ENCODE measurements at regions not wholly inside any gene's neighbourhood (a gene's known extent, or its start where the extent isn't known, plus 50 kb on each side); places are given as distances from the start of the nearest gene placed in this dataset.
"Not testable (repeated sequence)": the region's sequence is repeated elsewhere in the genome, so short reads cannot be mapped to it uniquely, and the experiment has no call there.

DNA sequence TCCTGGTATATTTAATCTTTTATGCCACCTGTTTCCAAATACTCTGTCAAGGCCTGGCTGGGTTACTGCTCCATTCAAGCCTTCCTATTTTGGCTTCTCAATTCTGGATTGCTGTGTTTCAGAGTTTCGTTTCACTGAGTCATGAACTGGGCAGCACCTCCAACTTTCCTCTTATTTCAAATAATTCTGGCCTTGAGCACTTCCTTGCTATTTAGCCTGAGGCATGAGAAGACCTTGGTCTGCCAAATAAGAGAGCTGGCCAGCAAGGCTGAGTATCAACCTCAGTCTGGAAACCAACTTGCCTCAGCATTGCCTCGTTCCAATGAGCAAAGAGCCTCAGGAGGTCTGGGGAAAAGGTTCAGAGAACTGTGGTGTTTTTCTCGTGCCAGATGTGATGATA lies 66.6 kb downstream of the TNFAIP3 start:
- DNase-seq (ENCODE audit: low read depth): no peak

GRCh38 chr6:137936798-137937197 lies 69.7 kb downstream of the TNFAIP3 start:
- no peak for DNase-seq (ENCODE audit: low read depth)

- DNase-seq (ENCODE audit: low read depth): no peak
Measured at GRCh38 chr6:137937834-137938233, 70.8 kb downstream of the TNFAIP3 start.

GRCh38 chr6:137938770-137939379 lies 71.8 kb downstream of the TNFAIP3 start:
- no peak for DNase-seq (ENCODE audit: low read depth)

- no peak for DNase-seq (ENCODE audit: low read depth)
Measured at GRCh38 chr6:137941995-137942394, 74.9 kb downstream of the TNFAIP3 start.

- DNase-seq (ENCODE audit: low read depth): no peak
Measured at GRCh38 chr6:137942736-137943135, 75.7 kb downstream of the TNFAIP3 start.

- not testable (repeated sequence) for DNase-seq (ENCODE audit: low read depth)
Measured at GRCh38 chr6:137944381-137944780, 77.3 kb downstream of the TNFAIP3 start.

GRCh38 chr6:137944793-137945498 lies 77.9 kb downstream of the TNFAIP3 start:
- DNase-seq (ENCODE audit: low read depth): no peak

DNA sequence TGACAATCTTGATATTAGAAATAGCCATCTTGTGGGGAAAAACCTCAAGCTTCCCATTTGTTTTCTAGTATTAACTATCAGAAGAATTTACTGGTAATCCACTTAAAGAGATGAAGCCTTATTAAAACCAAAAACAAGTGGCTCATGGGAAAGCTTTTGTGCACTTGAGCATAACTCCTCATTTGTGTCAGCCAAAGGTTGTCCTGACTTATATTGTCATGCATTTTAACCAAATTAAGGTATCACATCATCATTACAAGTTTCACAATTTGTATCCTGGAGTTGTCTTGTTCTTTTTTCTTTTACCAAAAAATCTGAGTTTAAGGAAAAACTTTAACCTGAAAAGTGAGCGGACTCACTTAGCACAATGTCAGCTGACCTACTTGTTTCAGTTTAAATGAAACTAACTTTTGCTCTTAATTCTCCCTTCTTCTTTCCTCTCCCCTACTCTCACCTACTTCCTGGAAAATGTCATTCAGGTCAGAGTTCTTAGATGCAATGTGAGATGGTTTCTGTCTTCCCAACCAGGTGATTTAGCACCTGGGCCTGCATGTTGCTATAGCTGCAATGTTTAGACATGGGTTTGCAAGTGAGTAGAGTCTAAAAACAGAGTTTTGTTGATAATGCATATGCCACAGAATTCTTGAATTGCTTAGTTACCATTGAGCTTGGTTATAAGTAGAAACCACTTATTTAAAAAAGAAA lies 82.8 kb downstream of the TNFAIP3 start:
- no peak for DNase-seq (ENCODE audit: low read depth)

GRCh38 chr6:137950581-137950980 lies 83.5 kb downstream of the TNFAIP3 start:
- DNase-seq (ENCODE audit: low read depth): no peak

DNA sequence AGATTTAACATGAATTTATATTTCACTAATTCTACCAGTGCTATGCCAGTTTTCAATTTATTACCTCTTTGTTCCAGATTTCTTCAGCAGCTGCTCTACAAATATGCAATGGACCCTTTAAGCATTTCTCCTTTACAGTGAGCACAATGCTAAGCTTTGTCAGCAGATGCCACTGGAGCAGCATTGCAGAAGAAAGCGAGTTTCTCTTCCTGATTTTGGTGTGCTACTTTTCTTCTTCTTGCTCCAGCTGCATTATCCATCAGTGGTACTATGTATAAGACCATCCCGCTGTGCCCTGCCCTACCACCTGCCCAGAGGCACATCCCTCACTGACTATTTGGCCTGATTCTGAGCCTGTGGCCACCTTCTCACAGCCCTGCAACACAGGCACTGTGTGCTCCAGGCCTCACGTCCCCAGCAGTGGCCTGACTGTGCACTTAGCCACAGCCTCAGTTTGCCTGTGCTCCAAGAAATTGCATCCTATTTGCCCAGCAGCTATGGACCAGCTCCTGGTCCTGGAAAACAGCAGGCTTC lies 84.1 kb downstream of the TNFAIP3 start:
- DNase-seq (ENCODE audit: low read depth): no peak

DNA sequence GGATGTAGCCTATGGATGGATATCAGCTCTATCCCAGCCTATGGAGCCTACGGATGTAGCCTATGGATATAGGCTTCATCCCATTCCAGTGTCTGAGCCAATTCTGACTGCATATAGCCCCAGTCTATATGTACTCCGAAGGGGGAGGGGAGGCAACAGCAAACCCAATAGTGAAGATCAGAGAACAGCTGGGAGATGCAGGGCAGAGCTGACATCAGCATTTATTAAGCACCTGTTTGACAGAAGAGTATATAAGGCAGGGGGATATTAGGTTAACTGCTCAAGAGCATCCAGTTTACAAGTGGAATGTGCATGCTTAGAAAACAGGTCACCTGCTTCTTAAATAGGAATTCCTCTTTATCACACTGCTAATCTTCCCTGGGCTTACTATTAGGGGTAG lies 85.2 kb downstream of the TNFAIP3 start:
- no peak for DNase-seq (ENCODE audit: low read depth)

DNA sequence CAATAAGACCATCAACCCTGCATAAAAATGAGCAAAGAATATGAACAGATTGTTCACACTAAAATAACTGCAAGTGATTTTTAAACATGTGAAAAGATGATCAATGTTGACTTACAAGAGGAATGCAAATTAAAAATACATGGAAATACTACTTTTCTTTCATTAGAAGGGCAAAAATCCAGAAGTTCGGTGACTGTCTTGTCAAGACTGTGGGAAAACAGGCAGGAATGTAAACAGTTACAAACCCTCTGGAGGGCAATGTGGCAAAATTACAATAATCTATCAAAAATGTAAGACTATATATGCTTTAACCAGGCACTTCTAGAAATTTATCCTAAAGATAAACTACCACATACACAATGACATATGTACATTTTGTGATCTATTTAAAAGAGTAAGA lies 86.7 kb downstream of the TNFAIP3 start:
- no peak for DNase-seq (ENCODE audit: low read depth)

- DNase-seq (ENCODE audit: low read depth): no peak
Measured at GRCh38 chr6:137954253-137954652, 87.2 kb downstream of the TNFAIP3 start.

DNA sequence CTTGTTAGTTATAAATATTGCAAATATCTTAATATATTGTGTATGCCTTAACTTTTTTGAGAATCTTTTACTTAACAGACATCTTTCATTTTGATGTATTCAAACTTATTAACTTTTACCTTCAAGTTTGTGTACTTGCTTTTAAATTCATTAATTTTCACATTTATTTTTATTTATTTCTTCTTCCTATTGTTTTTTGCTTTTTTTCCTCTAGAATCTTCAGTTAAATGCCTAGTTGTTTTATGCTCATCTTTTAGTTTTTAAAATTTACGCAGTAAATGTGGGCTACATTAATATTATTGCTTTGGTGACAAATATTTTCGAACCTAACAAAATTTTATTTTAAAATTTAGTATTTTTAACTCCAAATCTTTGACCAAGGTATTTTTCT lies 89.0 kb downstream of the TNFAIP3 start:
- DNase-seq (ENCODE audit: low read depth): no peak

- DNase-seq (ENCODE audit: low read depth): no peak
Measured at GRCh38 chr6:137957471-137957870, 90.4 kb downstream of the TNFAIP3 start.

DNA sequence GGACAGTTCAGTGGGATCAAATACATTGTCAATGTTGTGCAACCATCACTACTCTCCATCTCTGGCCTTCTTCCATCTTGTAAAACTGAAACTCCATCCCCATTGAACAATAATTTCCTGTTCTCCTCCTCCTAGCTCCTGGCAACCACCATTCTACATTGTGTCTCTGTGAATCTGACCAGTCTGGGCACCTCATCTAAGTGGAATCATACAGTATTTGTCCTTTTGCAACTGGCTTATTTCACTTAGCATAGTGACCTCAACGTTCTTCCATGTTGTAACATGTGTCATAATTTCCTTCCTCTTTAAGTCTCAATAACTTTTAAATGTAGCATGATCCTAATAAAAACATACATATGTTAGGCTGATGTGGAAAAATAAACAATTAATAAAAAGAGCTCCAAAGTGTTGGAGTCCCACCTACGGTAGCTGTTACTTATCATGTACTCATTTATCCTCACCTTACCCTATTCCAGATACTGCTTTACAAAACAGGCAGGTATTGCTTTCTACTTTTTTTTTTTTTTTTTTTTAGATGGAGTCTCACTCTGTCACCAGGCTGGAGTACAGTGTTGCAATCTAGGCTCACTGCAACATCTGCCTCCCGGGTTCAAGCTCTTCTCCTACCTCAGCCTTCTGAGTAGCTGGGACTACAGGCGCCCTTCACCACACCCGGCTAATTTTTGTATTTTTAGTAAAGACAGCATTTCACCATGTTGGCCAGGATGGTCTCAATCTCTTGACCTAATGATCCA lies 91.9 kb downstream of the TNFAIP3 start:
- no peak for DNase-seq (ENCODE audit: low read depth)

DNA sequence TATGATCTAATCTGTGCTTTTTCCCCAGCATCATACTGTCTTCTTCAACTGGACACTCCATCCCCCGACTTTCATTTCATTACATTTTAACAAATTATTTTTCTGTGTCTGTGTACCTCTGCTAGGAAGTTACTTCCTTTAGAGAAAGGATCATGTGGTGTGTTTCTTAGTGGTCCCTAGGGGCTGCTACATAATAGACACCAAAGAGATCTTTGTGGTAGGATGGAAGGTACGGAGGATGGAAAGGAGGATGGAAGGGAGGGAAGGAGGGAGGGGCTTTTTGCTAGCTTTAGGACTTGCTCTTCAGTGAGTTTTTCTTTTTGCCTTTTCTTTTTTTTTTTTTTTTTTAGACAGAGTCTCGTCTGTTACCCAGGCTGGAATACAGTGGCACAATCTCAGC lies 95.7 kb downstream of the TNFAIP3 start:
- no peak for DNase-seq (ENCODE audit: low read depth)

- DNase-seq (ENCODE audit: low read depth): no peak
Measured at GRCh38 chr6:137964876-137965275, 97.8 kb downstream of the TNFAIP3 start.

DNA sequence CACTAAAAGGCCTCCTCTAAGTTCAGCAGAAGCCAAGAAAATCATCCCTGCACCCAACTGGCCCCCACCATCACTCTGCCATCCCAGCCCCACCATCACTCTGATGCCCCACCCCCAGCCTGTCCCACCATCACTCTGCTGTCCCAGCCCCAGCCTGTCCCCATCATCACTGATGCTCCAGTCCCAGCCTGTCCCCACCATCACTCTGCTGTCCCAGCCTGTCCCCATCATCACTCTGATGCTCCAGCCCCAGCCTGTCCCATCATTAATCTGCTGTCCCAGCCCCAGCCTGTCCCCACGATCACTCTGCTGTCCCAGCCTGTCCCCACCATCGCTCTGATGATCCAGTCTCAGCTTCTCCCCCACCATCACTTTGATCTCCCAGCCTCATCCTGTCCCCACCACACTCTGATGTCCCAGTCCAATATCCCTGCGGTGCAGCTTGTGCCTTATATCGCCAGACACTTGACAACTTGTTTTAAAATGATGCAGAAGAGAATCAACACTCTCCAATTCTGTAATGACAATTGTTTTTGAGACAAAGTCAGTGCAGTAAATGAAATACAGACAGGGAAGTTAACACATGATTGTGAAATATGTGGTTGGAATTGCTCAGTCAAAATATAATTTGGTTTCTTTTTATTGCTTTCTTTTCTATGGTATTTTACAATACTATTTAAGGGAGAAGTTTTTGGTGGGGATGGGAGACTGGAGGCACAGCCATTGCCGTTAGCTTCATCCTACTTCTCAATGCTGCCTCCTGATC lies 100.8 kb downstream of the TNFAIP3 start:
- DNase-seq (ENCODE audit: low read depth): no peak

DNA sequence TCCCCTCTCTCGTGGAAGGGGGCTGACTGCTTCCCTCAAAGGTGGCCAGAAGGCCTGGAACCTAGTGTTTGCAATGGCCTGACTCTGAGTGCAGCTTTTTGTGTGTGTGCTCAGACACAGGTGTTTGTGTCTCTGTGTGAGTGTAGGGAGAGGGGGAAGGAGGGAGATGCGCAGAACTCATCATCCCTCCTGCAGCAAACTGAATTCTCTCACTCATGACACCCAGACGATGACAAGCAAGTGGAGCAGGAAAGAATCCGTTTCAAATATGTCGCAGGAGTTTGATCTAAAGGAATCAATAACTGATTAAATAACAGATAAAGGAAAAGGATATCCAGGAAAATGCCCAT lies 101.4 kb downstream of the TNFAIP3 start:
- DNase-seq (ENCODE audit: low read depth): no peak

- no peak for DNase-seq (ENCODE audit: low read depth)
Measured at GRCh38 chr6:137968901-137969300, 101.8 kb downstream of the TNFAIP3 start.

All from activated T-helper 9 cell treated with anti-CD3 and anti-CD28 coated beads, Interleukin-2, amount 50 U/mL, for 16 hours (primary cell).